CD8-positive, alpha-beta memory T cell (primary cell): ENCODE measurements at regions not wholly inside any gene's neighbourhood (a gene's known extent, or its start where the extent isn't known, plus 50 kb on each side); places are given as distances from the start of the nearest gene placed in this dataset.

Experiments used
- CTCF ChIA-PET: fragments of 350-600 bp; sonication (Branson Sonifier 250); formaldehyde crosslinking; loops from one replicate; lab custom pipeline; 2021; ENCODE audit warnings: antibody characterized with exemption; lab: Charles Lee
- POLR2A ChIA-PET: fragments of 350-600 bp; sonication (Branson Sonifier 250); formaldehyde crosslinking; loops from one replicate; lab custom pipeline; 2021; ENCODE audit warnings: antibody characterized with exemption; lab: Charles Lee
- DNase-seq, 5 donors: peaks; one replicate each; pipeline versions ENCODE4 v3.0.0 to v3.0.0-alpha.2; 2020 to 2022; ENCODE audit warnings: mixed read lengths in 1 of 5
- H3K27ac ChIP-seq: one replicate; pipeline ENCODE4 v1.7.0; 2013; ENCODE audit warnings: low read depth, mild to moderate bottlenecking, low read length, moderate library complexity
- H3K27me3 ChIP-seq: 2 replicates; pipeline ENCODE4 v1.7.0; 2013; ENCODE audit warnings: low read length, mild to moderate bottlenecking; ENCODE audit not compliant: insufficient read depth, poor library complexity, severe bottlenecking
- H3K36me3 ChIP-seq: 2 replicates; pipeline ENCODE4 v1.7.0; 2013; ENCODE audit warnings: mild to moderate bottlenecking, low read length, moderate library complexity; ENCODE audit not compliant: insufficient read depth
- H3K4me1 ChIP-seq: 2 replicates; pipeline ENCODE4 v1.7.0; 2013; ENCODE audit warnings: mild to moderate bottlenecking, low read length, moderate library complexity; ENCODE audit not compliant: insufficient read depth
- H3K4me3 ChIP-seq: 2 replicates; pipeline ENCODE4 v1.7.0; 2013; ENCODE audit warnings: mild to moderate bottlenecking, low read length
- H3K9me3 ChIP-seq: 2 replicates; pipeline ENCODE4 v1.7.0; 2013; ENCODE audit warnings: mild to moderate bottlenecking, low read length
- H3K27ac Mint-ChIP-seq, 8 donors: one replicate each; pipeline ENCODE4 v1.8.0; 2020 to 2021; ENCODE audit warnings: mixed read lengths in 8 of 8, mild to moderate bottlenecking in 6 of 8, inconsistent platforms in 3 of 8, moderate library complexity in 3 of 8
- H3K27me3 Mint-ChIP-seq, 2 donors: one replicate each; pipeline ENCODE4 v1.8.0; 2020 to 2021; ENCODE audit warnings: mixed read lengths in 2 of 2, mild to moderate bottlenecking in 1 of 2, moderate library complexity in 1 of 2
- H3K36me3 Mint-ChIP-seq, 3 donors: one replicate each; pipeline ENCODE4 v1.8.0; 2020 to 2021; ENCODE audit warnings: mixed read lengths in 3 of 3, inconsistent platforms in 1 of 3, mild to moderate bottlenecking in 1 of 3
- H3K4me1 Mint-ChIP-seq, 3 donors: one replicate each; pipeline ENCODE4 v1.8.0; 2020 to 2021; ENCODE audit warnings: mixed read lengths in 3 of 3, inconsistent platforms in 1 of 3, mild to moderate bottlenecking in 1 of 3
- H3K4me3 Mint-ChIP-seq, 7 donors: one replicate each; pipeline ENCODE4 v1.8.0; 2020 to 2021; ENCODE audit warnings: mixed read lengths in 7 of 7, mild to moderate bottlenecking in 6 of 7, moderate library complexity in 4 of 7, inconsistent platforms in 2 of 7
- H3K9me3 Mint-ChIP-seq, 5 donors: one replicate each; pipeline ENCODE4 v1.8.0; 2020 to 2022; ENCODE audit warnings: mixed read lengths in 5 of 5, mild to moderate bottlenecking in 3 of 5, moderate library complexity in 2 of 5, inconsistent platforms in 1 of 5

DNA sequence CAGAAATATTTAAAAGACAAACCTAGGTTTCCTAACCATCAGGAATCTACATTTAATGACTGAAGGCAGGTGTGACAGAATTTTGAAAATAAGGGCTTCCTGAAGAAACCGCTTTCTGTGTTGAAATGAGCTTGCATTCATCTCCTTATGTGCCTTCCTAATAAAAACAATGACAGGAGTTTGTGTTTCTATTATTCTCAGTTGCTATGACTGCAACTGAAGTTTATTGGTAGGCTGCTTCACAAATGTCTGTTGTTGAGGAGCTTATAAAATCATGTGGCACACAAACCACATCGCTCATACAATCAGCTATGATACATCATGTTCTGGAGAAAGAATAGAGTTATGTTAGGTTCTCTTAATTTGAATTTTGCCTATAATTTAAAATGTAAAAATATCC is 362.7 kb upstream of the SLC8A1 start:
- H3K4me1 ChIP-seq = no peaks in the 10 kb centered on the region
- no peaks in the 10 kb centered on the region for H3K9me3 ChIP-seq
- CTCF ChIA-PET = no interaction called here
- H3K4me1 Mint-ChIP-seq = no peaks in the 10 kb centered on the region
- H3K36me3 Mint-ChIP-seq = no peaks in the 10 kb centered on the region
- H3K27ac ChIP-seq = no peak overlapping the region
- H3K4me3 ChIP-seq = no peak overlapping the region
- no peak overlapping the region for H3K4me3 Mint-ChIP-seq
- POLR2A ChIA-PET = no interaction called here
- no peak overlapping the region for H3K27ac Mint-ChIP-seq
- H3K27me3 ChIP-seq = no peaks in the 10 kb centered on the region
- no peak for DNase-seq
- no peaks in the 10 kb centered on the region for H3K36me3 ChIP-seq
- H3K27me3 Mint-ChIP-seq = no peaks in the 10 kb centered on the region
- H3K9me3 Mint-ChIP-seq = peaks cover 0 to 19% (median 0%) of the 10 kb centered on the region in 5 donors

DNA sequence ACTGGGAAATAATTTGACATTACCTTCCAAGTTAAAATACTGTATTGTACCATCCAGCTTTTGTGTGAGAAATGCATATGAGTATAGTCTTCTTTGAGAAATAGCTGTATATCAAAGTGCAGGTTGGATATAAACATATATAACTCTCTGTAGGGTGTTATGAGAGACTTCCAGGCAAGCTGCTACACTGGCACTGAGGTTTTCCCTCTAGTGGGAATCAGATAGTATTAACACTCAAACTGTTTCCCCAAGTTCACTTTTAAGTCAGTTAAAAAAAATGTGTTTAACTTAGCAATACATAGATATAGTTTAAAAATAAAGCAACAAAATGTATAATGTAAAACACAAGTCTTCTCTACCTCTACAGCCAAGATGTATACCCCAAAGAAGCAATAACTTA is 368.4 kb upstream of the SLC8A1 start:
- Mint-ChIP-seq H3K36me3 (no peaks in the 10 kb centered on the region), H3K27ac (no peak overlapping the region)

DNA sequence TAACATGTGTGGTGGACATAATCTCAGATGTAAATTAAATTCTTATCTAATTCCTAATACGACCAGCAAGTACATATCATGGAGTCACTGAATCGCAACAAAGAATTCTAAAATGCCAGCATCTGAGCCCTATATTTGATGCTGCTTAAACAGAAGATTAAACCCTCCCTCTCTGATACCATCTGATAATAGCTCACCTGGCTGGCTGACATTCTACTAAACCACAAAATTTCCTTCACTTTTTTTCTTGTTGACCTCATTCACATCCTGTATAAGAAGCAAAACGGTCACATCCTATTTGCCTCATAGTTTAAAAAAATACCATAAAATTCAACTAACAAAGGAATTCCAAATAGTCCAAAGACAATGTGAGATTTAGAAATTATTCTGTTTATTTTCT is 371.6 kb upstream of the SLC8A1 start:
- POLR2A ChIA-PET = no interaction called here
- DNase-seq = no peak
- H3K36me3 ChIP-seq = no peaks in the 10 kb centered on the region
- no peaks in the 10 kb centered on the region for H3K36me3 Mint-ChIP-seq
- no peak overlapping the region for H3K27ac ChIP-seq
- peaks cover 0 to 19% (median 4%) of the 10 kb centered on the region in 5 donors for H3K9me3 Mint-ChIP-seq
- no peak overlapping the region for H3K4me3 Mint-ChIP-seq
- H3K27me3 ChIP-seq = no peaks in the 10 kb centered on the region
- CTCF ChIA-PET = no interaction called here
- H3K9me3 ChIP-seq = no peaks in the 10 kb centered on the region
- H3K4me1 Mint-ChIP-seq = peaks cover 0 to 4% (median 0%) of the 10 kb centered on the region in 3 donors
- H3K4me1 ChIP-seq = no peaks in the 10 kb centered on the region
- H3K27ac Mint-ChIP-seq = no peak overlapping the region
- H3K27me3 Mint-ChIP-seq = no peaks in the 10 kb centered on the region
- H3K4me3 ChIP-seq = no peak overlapping the region

More for the DNA sequence above, 368.4 kb upstream of the SLC8A1 start:
- ChIA-PET CTCF (no interaction called here), POLR2A (no interaction called here)
- no peaks in the 10 kb centered on the region for H3K27me3 ChIP-seq
- H3K4me3 ChIP-seq = no peak overlapping the region
- no peak for DNase-seq
- no peaks in the 10 kb centered on the region for H3K36me3 ChIP-seq
- Mint-ChIP-seq H3K9me3 (peaks cover 0 to 24% (median 2%) of the 10 kb centered on the region in 5 donors), H3K4me1 (peaks cover 0 to 4% (median 0%) of the 10 kb centered on the region in 3 donors), H3K27me3 (no peaks in the 10 kb centered on the region), H3K4me3 (no peak overlapping the region)
- H3K4me1 ChIP-seq = no peaks in the 10 kb centered on the region
- H3K9me3 ChIP-seq = no peaks in the 10 kb centered on the region
- H3K27ac ChIP-seq = no peak overlapping the region

DNA sequence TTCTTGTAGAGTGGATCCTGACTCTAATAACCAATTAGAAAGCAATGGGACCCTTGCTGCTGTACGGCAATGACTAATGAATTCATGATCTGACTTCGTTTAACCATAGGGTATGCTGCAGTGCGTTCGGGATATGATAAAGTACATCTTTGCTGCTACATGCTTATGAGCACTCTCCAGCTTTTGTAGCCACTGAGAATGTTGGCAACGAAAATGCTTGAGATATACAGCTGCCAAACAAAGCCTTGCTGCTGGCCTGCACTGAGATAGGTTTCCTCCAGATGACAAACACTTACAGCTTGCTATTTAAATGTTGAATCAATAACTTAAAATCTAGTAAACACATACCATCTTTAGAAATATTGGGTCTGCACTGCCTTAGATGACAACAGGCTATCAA is 372.4 kb upstream of the SLC8A1 start:
- H3K9me3 Mint-ChIP-seq = peaks cover 0 to 19% (median 4%) of the 10 kb centered on the region in 5 donors
- H3K36me3 Mint-ChIP-seq = no peaks in the 10 kb centered on the region
- H3K27me3 ChIP-seq = no peaks in the 10 kb centered on the region
- no peak for DNase-seq
- H3K4me1 ChIP-seq = no peaks in the 10 kb centered on the region
- H3K36me3 ChIP-seq = no peaks in the 10 kb centered on the region
- H3K9me3 ChIP-seq = no peaks in the 10 kb centered on the region
- H3K27me3 Mint-ChIP-seq = no peaks in the 10 kb centered on the region
- peaks cover 0 to 4% (median 0%) of the 10 kb centered on the region in 3 donors for H3K4me1 Mint-ChIP-seq
- ChIA-PET POLR2A (no interaction called here), CTCF (no interaction called here)
- no peak overlapping the region for H3K4me3 Mint-ChIP-seq
- H3K4me3 ChIP-seq = no peak overlapping the region
- H3K27ac Mint-ChIP-seq = no peak overlapping the region
- no peak overlapping the region for H3K27ac ChIP-seq

DNA sequence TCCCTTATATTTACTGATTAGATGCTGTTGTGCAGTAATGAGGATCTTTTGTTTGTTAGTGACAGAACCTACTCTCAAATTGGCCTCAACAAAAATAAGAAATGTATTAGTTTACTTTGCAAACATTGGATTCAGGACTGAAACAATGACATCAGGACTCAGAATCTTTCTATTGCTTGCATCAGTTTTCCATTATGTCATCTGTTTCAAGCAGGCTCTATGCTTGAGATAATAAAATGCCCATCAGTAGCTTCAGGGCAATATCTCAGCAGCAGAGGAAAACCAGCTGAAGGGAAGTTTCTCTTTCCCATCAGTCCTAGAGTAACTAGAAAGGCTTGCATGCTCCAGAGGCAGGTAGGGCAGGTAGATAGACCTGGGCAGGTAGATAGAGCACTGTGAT is 375.5 kb upstream of the SLC8A1 start:
- POLR2A ChIA-PET = no interaction called here

DNA sequence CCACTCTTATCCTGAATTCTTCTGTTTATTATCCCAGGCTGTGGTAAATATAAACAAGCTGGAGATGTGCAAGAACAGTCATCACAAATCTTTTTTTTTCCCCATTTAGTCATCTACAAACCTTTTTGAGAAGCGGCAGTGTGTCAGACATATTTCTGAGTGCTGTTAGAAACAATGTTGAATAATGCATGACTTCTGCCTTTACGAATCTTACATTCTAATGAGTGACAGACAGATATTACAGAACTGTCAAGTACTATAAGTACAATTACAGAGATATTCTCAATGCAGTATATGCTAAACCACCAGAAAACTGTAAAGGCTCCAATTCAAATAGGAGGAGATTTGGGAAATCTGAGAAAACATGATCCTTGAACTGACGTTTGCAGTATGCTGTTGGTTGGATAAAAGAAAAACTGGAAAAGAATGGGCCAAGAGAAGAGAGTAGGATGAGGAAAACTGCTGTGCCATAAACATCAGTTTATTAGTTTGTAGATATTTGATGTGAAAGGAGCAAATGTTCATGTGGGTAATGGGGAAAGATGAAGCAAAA is 379.5 kb upstream of the SLC8A1 start:
- Histone ChIP-seq H3K4me3 (no peak overlapping the region), H3K36me3 (no peaks in the 10 kb centered on the region), H3K9me3 (no peaks in the 10 kb centered on the region), H3K27ac (no peak overlapping the region), H3K27me3 (no peaks in the 10 kb centered on the region), H3K4me1 (no peaks in the 10 kb centered on the region)
- Mint-ChIP-seq H3K27ac (no peak overlapping the region), H3K36me3 (no peaks in the 10 kb centered on the region), H3K4me3 (no peak overlapping the region), H3K27me3 (peaks cover 0 to 1% of the 10 kb centered on the region in 2 donors), H3K4me1 (no peaks in the 10 kb centered on the region), H3K9me3 (peaks cover 3 to 14% (median 5%) of the 10 kb centered on the region in 5 donors)
- CTCF ChIA-PET = no interaction called here
- DNase-seq = no peak
- POLR2A ChIA-PET = no interaction called here

More for the DNA sequence above, 375.5 kb upstream of the SLC8A1 start:
- H3K4me1 Mint-ChIP-seq = peaks cover 0 to 4% (median 0%) of the 10 kb centered on the region in 3 donors
- Histone ChIP-seq H3K4me1 (no peaks in the 10 kb centered on the region), H3K9me3 (no peaks in the 10 kb centered on the region), H3K36me3 (no peaks in the 10 kb centered on the region), H3K27ac (no peak overlapping the region), H3K4me3 (no peak overlapping the region), H3K27me3 (no peaks in the 10 kb centered on the region)
- no peak for DNase-seq
- CTCF ChIA-PET = no interaction called here
- H3K4me3 Mint-ChIP-seq = no peak overlapping the region
- H3K9me3 Mint-ChIP-seq = peaks cover 0 to 16% (median 4%) of the 10 kb centered on the region in 5 donors
- H3K27me3 Mint-ChIP-seq = no peaks in the 10 kb centered on the region
- H3K27ac Mint-ChIP-seq = no peak overlapping the region
- no peaks in the 10 kb centered on the region for H3K36me3 Mint-ChIP-seq

DNA sequence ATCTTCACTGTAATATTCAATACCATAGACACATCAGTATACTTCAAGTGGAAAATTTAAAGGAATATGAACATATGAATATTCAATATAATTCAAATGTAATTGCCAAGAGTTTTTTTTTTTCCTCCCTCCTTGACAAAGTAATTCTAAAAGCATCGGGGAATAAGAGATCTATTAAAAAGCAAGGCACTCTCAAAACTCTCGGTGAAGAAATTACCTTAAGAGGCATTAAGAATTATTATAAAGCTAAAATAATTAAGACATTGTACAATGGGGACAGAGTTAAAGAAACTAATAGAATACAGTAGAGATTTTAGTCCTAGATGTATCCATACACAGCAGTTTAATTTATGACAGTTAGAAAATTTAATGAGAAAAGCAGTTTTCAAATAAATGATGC is 390.0 kb upstream of the SLC8A1 start:
- CTCF ChIA-PET = no interaction called here
- no peak overlapping the region for H3K27ac ChIP-seq
- no peak overlapping the region for H3K4me3 ChIP-seq
- H3K9me3 Mint-ChIP-seq = peaks cover 0 to 20% (median 2%) of the 10 kb centered on the region in 5 donors
- H3K4me1 ChIP-seq = no peaks in the 10 kb centered on the region
- no peak for DNase-seq
- H3K27me3 ChIP-seq = no peaks in the 10 kb centered on the region
- no peak overlapping the region for H3K27ac Mint-ChIP-seq
- H3K4me3 Mint-ChIP-seq = no peak overlapping the region
- no peaks in the 10 kb centered on the region for H3K36me3 ChIP-seq
- no peaks in the 10 kb centered on the region for H3K36me3 Mint-ChIP-seq
- H3K4me1 Mint-ChIP-seq = no peaks in the 10 kb centered on the region
- no peaks in the 10 kb centered on the region for H3K9me3 ChIP-seq
- no peaks in the 10 kb centered on the region for H3K27me3 Mint-ChIP-seq
- POLR2A ChIA-PET = no interaction called here

DNA sequence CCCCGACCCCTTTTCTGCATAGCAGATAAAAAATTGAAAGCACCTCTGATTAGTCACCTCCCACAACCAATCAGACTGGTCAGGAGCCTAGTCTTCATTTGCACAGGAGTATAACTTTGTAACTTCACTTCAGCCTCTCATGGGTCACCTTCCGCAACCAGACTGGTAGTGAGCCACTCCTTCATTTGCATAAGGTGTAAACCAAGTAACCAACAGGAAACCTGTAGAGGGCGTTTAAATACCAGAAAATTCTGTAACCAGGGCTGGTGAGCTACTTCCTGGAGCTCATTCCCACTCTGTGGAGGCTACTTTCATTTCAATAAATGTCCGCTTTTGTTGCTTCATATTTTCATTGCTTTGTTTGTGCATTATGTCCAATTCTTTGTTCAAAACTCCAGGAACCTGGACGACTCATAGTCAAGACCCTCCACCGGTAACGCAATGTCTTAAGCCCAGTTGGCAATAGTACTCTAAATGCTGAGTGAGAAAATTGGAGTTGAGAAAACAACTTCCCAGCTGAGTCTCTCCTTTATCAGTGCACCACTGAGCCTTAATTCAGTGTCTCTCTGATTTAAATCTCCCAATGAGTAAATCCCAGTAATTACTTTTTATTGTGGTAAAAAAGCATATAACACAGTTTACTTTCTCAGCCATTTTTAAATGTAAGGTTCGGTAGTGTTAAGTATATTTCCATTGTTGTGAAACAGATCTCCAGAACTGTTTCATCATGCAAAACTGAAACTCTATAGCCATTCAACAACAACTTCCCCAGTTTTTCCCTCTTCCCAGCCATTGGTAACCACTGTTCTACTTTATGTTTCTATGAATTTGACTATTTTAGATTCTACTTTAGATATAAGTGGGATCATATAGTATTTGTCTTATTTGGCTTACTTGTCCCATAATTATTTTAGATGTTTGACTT is 392.7 kb upstream of the SLC8A1 start:
- no peak overlapping the region for H3K27ac Mint-ChIP-seq
- CTCF ChIA-PET = no interaction called here

More for the DNA sequence above, 392.7 kb upstream of the SLC8A1 start:
- no peak for DNase-seq
- Mint-ChIP-seq H3K27me3 (no peaks in the 10 kb centered on the region), H3K4me1 (no peaks in the 10 kb centered on the region), H3K9me3 (peaks cover 0 to 28% (median 4%) of the 10 kb centered on the region in 5 donors), H3K36me3 (no peaks in the 10 kb centered on the region), H3K4me3 (no peak overlapping the region)
- no peak overlapping the region for H3K4me3 ChIP-seq
- H3K9me3 ChIP-seq = no peaks in the 10 kb centered on the region
- POLR2A ChIA-PET = no interaction called here
- no peak overlapping the region for H3K27ac ChIP-seq
- no peaks in the 10 kb centered on the region for H3K4me1 ChIP-seq
- H3K27me3 ChIP-seq = no peaks in the 10 kb centered on the region
- no peaks in the 10 kb centered on the region for H3K36me3 ChIP-seq
